ENCODE measurements at regions not wholly inside any gene's neighbourhood (a gene's known extent, or its start where the extent isn't known, plus 50 kb on each side); places are given as distances from the start of the nearest gene placed in this dataset.
"Not testable (repeated sequence)": the region's sequence is repeated elsewhere in the genome, so short reads cannot be mapped to it uniquely, and the experiment has no call there.

- H3K4me1 Mint-ChIP-seq; H3K36me3 ChIP-seq (ENCODE audit: control insufficient read depth, insufficient read depth, low read length); H3K9me3 ChIP-seq (ENCODE audit: control insufficient read depth, low read length); H3K36me3 Mint-ChIP-seq (ENCODE audit: low read depth); H3K4me3 Mint-ChIP-seq; H3K27me3 ChIP-seq (ENCODE audit: control insufficient read depth, insufficient read depth, low read length, poor library complexity, severe bottlenecking); H3K27ac ChIP-seq (ENCODE audit: low read depth, low read length); DNase-seq; H3K9me3 Mint-ChIP-seq; H3K27ac Mint-ChIP-seq; H3K9ac ChIP-seq (ENCODE audit: extremely low read depth, low read length, poor library complexity, severe bottlenecking); H3K4me1 ChIP-seq (ENCODE audit: control insufficient read depth, insufficient read depth, low read length); H3K27me3 Mint-ChIP-seq (ENCODE audit: insufficient read depth); H3K4me3 ChIP-seq (ENCODE audit: low read length): not testable (repeated sequence)
- WGBS, 2 experiments (ENCODE audit: insufficient coverage in 1 of 2, insufficient read length in 1 of 2) = 90% methylated on average over 3 of the region's 11 CpGs; no CpG with 5 or more reads in 1 of the 2 experiments
Observed at GRCh38 chr20:47836256-47836817, 51.1 kb upstream of the SULF2 start.
